WI38 (cell line): ENCODE measurements at regions not wholly inside any gene's neighbourhood (a gene's known extent, or its start where the extent isn't known, plus 50 kb on each side); places are given as distances from the start of the nearest gene placed in this dataset.

ENCODE experiments used
- H3K4me3 ChIP-seq: 2 replicates; pipeline ENCODE4 v1.5.1; 2011; ENCODE audit warnings: low read depth, mild to moderate bottlenecking, control low read depth, low read length
- TF ChIP-seq, protein P1 (sequence below): IDR thresholded peaks from 2 replicates; pipeline ENCODE4 v1.5.1; 2012; ENCODE audit warnings: low read depth, mild to moderate bottlenecking, control low read depth, low read length

- TF ChIP-seq, protein P1, sequence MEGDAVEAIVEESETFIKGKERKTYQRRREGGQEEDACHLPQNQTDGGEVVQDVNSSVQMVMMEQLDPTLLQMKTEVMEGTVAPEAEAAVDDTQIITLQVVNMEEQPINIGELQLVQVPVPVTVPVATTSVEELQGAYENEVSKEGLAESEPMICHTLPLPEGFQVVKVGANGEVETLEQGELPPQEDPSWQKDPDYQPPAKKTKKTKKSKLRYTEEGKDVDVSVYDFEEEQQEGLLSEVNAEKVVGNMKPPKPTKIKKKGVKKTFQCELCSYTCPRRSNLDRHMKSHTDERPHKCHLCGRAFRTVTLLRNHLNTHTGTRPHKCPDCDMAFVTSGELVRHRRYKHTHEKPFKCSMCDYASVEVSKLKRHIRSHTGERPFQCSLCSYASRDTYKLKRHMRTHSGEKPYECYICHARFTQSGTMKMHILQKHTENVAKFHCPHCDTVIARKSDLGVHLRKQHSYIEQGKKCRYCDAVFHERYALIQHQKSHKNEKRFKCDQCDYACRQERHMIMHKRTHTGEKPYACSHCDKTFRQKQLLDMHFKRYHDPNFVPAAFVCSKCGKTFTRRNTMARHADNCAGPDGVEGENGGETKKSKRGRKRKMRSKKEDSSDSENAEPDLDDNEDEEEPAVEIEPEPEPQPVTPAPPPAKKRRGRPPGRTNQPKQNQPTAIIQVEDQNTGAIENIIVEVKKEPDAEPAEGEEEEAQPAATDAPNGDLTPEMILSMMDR: no peak
- no peak overlapping the region for H3K4me3 ChIP-seq
Observed at GRCh38 chr13:48844676-48845075, 131.0 kb upstream of the FNDC3A start.

GRCh38 chr13:48849515-48849914 is 126.2 kb upstream of the FNDC3A start:
- TF ChIP-seq, protein P1: no peak
- no peak overlapping the region for H3K4me3 ChIP-seq

GRCh38 chr13:48851707-48852106 is 124.0 kb upstream of the FNDC3A start:
- no peak overlapping the region for H3K4me3 ChIP-seq
- TF ChIP-seq, protein P1: no peak

DNA sequence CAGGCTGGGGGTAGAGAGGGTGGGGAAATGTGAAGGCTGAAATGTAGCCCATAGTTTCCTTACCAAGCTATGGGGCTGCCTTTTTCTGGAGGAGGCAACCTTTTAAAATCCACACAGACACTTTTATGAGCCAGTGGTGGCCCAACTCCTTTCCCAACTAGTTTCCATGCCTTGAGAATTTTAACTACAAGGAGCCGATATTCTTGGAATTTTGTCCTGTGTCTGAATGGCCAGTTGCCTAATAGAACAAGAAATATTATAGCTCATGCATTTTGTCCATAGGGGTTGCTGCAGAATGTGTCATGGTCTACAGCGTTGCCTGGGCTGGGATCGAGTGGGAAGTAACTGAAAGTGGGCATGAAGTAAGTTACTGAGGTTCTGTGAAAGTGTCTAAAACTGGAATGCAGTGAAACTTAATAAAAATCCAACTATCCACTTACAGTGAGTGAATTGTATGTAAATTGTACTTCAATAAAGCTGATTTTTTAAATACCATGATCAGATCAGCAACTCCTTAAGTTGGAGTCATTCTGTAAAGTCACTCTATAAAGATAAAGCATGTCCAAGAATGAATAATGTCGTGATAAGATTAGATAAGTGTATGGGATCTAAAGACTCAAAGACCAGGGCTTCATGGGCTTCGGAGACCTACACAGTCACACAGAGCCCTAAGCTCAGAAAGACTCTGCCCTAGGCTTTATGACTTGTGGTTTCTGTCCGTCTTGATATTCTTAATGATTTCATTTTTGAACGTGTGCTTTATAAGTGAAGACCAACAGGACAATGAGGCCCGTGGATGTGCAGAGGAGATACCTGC is 122.6 kb upstream of the FNDC3A start:
- H3K4me3 ChIP-seq: no peak overlapping the region
- TF ChIP-seq, protein P1: no peak

GRCh38 chr13:48853728-48854102 is 122.0 kb upstream of the FNDC3A start:
- H3K4me3 ChIP-seq: no peak overlapping the region
- TF ChIP-seq, protein P1: no peak

- TF ChIP-seq, protein P1: no peak
Observed at GRCh38 chr13:48857576-48857975, 118.1 kb upstream of the FNDC3A start.

GRCh38 chr13:48858122-48858902 is 117.4 kb upstream of the FNDC3A start:
- TF ChIP-seq, protein P1: no peak
- no peak overlapping the region for H3K4me3 ChIP-seq

More at GRCh38 chr13:48857576-48857975, 118.1 kb upstream of the FNDC3A start:
- H3K4me3 ChIP-seq: no peak overlapping the region
